ENCODE measurements at regions not wholly inside any gene's neighbourhood (a gene's known extent, or its start where the extent isn't known, plus 50 kb on each side); places are given as distances from the start of the nearest gene placed in this dataset.

DNA sequence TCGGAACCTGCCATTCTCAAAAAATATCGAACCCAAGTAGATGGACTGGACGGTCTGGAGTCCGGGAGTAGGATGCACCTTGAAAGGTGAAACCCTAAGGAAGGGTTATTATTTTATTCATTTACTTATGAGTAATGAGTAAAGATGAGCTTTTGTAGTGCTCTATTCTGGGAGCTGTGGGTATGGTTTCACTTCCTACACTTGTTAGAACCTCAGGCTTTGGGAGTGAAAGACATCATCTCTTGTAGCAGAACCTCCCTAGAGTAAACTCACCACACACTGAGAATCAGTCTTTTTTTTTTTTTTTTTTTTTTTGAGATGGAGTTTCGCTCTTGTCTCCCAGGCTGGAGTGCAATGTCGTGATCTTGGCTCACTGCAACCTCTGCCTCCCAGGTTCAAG is 389.4 kb upstream of the AUTS2 start:
- TF ChIP-seq, protein P1, sequence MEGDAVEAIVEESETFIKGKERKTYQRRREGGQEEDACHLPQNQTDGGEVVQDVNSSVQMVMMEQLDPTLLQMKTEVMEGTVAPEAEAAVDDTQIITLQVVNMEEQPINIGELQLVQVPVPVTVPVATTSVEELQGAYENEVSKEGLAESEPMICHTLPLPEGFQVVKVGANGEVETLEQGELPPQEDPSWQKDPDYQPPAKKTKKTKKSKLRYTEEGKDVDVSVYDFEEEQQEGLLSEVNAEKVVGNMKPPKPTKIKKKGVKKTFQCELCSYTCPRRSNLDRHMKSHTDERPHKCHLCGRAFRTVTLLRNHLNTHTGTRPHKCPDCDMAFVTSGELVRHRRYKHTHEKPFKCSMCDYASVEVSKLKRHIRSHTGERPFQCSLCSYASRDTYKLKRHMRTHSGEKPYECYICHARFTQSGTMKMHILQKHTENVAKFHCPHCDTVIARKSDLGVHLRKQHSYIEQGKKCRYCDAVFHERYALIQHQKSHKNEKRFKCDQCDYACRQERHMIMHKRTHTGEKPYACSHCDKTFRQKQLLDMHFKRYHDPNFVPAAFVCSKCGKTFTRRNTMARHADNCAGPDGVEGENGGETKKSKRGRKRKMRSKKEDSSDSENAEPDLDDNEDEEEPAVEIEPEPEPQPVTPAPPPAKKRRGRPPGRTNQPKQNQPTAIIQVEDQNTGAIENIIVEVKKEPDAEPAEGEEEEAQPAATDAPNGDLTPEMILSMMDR (IDR thresholded peaks at IDR 0.05) = no peak
- TF ChIP-seq POLR2A (IDR thresholded peaks at IDR 0.05) = no peak
